HepG2 (cell line): ENCODE measurements at regions not wholly inside any gene's neighbourhood (a gene's known extent, or its start where the extent isn't known, plus 50 kb on each side); places are given as distances from the start of the nearest gene placed in this dataset.

ENCODE experiments used
- BCL6 ChIP-seq: IDR thresholded peaks from 2 replicates; pipeline ENCODE4 v1.6.1; 2016; ENCODE audit warnings: missing genetic modification reagents, missing compliant biosample characterization
- ERF ChIP-seq: IDR thresholded peaks from 2 replicates; pipeline ENCODE4 v1.6.1; 2018; ENCODE audit warnings: missing biosample characterization, missing genetic modification reagents
- FOXP4 ChIP-seq: sonication (generic); formaldehyde crosslinking; IDR thresholded peaks from 2 replicates; pipeline ENCODE4 v1.4.0; 2020; ENCODE audit warnings: missing genetic modification reagents
- HIC2 ChIP-seq: sonication (generic); formaldehyde crosslinking; IDR thresholded peaks from 2 replicates; pipeline ENCODE4 v1.9.0; 2022; ENCODE audit warnings: low read depth, missing genetic modification reagents
- HNF1A ChIP-seq, 2 experiments: sonication (generic) in 1 of 2; formaldehyde crosslinking in 1 of 2; IDR thresholded peaks; 2 replicates each; pipeline versions ENCODE4 v1.4.0 to v1.6.1; 2016 to 2020; ENCODE audit warnings: borderline replicate concordance in 1 of 2, low read depth in 1 of 2, mild to moderate bottlenecking in 1 of 2, missing genetic modification reagents in 1 of 2
- MIXL1 ChIP-seq: IDR thresholded peaks from 2 replicates; pipeline ENCODE4 v1.6.1; 2016
- PAXIP1 ChIP-seq: sonication (generic); formaldehyde crosslinking; conservative IDR thresholded peaks from 2 replicates; pipeline ENCODE4 v1.4.0; 2020; ENCODE audit warnings: mild to moderate bottlenecking, missing genetic modification reagents, moderate library complexity
- TFE3 ChIP-seq: IDR thresholded peaks from 2 replicates; pipeline ENCODE4 v1.6.1; 2016
- ZNF660 ChIP-seq: sonication (generic); formaldehyde crosslinking; IDR thresholded peaks from 2 replicates; pipeline ENCODE4 v1.5.1; 2020; ENCODE audit warnings: mild to moderate bottlenecking, low read depth, missing genetic modification reagents, borderline replicate concordance

- TF ChIP-seq HNF1A (IDR thresholded peaks at IDR 0.05; ENCODE audit: low read depth) (no peak), HNF1A (CRISPR knock-in tag; IDR thresholded peaks at IDR 0.05; ENCODE audit: borderline replicate concordance) (peak; percentile 28; the same call in 1 of the 2 replicates), ZNF660 (CRISPR knock-in tag) (no peak), MIXL1 (0 out of 2 replicates have a peak, but pooled peaks have one; percentile 22), FOXP4 (CRISPR knock-in tag) (peak; percentile 26; the same call in 1 of the 2 replicates), TFE3 (peak; percentile 60; the same call in 1 of the 2 replicates), BCL6 (CRISPR knock-in tag) (peak; percentile 64), PAXIP1 (peak; percentile 28), ERF (CRISPR knock-in tag) (peak; percentile 57; the same call in 1 of the 2 replicates), HIC2 (CRISPR knock-in tag) (peak; percentile 38; the same call in 1 of the 2 replicates)
Measured at GRCh38 chr14:61609191-61609843, 86.0 kb upstream of the HIF1A start (continued).
